BE2C (cell line): ENCODE measurements at regions not wholly inside any gene's neighbourhood (a gene's known extent, or its start where the extent isn't known, plus 50 kb on each side); places are given as distances from the start of the nearest gene placed in this dataset.
"Not testable (repeated sequence)": the region's sequence is repeated elsewhere in the genome, so short reads cannot be mapped to it uniquely, and the experiment has no call there.

Experiments
- DNase-seq: peaks from one replicate; pipeline ENCODE4 v3.0.0-alpha.2; 2020
- H3K27me3 ChIP-seq: fragments of 250-450 bp; sonication (Bioruptor Pico); 2 replicates; pipeline ENCODE4 v1.5.1; 2020; ENCODE audit warnings: mild to moderate bottlenecking
- H3K36me3 ChIP-seq: fragments of 250-450 bp; sonication (Bioruptor Pico); 2 replicates; pipeline ENCODE4 v1.5.1; 2020; ENCODE audit warnings: mild to moderate bottlenecking
- H3K4me1 ChIP-seq: fragments of 250-450 bp; sonication (Bioruptor Pico); 2 replicates; pipeline ENCODE4 v1.5.1; 2020
- H3K4me3 ChIP-seq: 2 replicates; pipeline ENCODE4 v1.5.1; 2011; ENCODE audit warnings: low read depth, low read length
- H3K9me3 ChIP-seq: fragments of 250-450 bp; sonication (Bioruptor Pico); 2 replicates; pipeline ENCODE4 v1.5.1; 2020
- TF ChIP-seq, protein P1 (sequence below): IDR thresholded peaks from 2 replicates; pipeline ENCODE4 v1.5.1; 2012; ENCODE audit warnings: mild to moderate bottlenecking, low read depth, low read length

- Histone ChIP-seq H3K9me3 (no peaks in the 10 kb centered on the region), H3K4me3 (no peak overlapping the region), H3K4me1 (no peaks in the 10 kb centered on the region), H3K36me3 (no peaks in the 10 kb centered on the region), H3K27me3 (no peaks in the 10 kb centered on the region)
- TF ChIP-seq, protein P1, sequence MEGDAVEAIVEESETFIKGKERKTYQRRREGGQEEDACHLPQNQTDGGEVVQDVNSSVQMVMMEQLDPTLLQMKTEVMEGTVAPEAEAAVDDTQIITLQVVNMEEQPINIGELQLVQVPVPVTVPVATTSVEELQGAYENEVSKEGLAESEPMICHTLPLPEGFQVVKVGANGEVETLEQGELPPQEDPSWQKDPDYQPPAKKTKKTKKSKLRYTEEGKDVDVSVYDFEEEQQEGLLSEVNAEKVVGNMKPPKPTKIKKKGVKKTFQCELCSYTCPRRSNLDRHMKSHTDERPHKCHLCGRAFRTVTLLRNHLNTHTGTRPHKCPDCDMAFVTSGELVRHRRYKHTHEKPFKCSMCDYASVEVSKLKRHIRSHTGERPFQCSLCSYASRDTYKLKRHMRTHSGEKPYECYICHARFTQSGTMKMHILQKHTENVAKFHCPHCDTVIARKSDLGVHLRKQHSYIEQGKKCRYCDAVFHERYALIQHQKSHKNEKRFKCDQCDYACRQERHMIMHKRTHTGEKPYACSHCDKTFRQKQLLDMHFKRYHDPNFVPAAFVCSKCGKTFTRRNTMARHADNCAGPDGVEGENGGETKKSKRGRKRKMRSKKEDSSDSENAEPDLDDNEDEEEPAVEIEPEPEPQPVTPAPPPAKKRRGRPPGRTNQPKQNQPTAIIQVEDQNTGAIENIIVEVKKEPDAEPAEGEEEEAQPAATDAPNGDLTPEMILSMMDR = no peak
- peak; percentile 37 for DNase-seq
Measured at GRCh38 chr3:125694761-125695294, 99.5 kb upstream of the OSBPL11 start.

DNA sequence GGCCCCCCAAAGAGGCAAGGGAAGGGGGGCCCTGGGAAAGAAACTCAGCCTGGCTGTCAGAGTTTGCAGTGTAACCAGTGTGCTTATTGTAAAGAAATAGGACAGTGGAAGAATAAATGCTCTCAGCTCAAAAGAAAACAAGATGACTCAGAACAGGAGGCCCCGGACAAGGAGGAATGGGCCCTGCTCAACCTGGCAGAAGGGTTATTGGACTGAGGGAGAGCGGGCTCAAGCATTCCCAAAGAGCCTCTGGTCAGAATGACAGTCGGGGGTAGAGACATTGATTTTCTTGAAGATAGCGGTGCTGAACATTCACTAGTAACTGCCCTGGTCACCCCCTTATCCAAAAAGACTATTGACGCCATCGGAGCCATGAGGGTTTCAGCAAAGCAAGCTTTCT, 100.4 kb upstream of the OSBPL11 start:
- no peak overlapping the region for H3K4me3 ChIP-seq
- H3K36me3 ChIP-seq = no peaks in the 10 kb centered on the region
- TF ChIP-seq, protein P1 = no peak
- no peaks in the 10 kb centered on the region for H3K27me3 ChIP-seq
- no peaks in the 10 kb centered on the region for H3K4me1 ChIP-seq
- no peak for DNase-seq
- H3K9me3 ChIP-seq = no peaks in the 10 kb centered on the region

GRCh38 chr3:125697126-125697525, 101.8 kb upstream of the OSBPL11 start:
- DNase-seq, H3K27me3 ChIP-seq, H3K4me1 ChIP-seq, H3K9me3 ChIP-seq, H3K36me3 ChIP-seq, H3K4me3 ChIP-seq: not testable (repeated sequence)

GRCh38 chr3:125697979-125698640, 102.8 kb upstream of the OSBPL11 start:
- DNase-seq, H3K4me3 ChIP-seq, H3K9me3 ChIP-seq, H3K36me3 ChIP-seq, H3K27me3 ChIP-seq, H3K4me1 ChIP-seq: not testable (repeated sequence)

GRCh38 chr3:125715651-125716050, 120.4 kb upstream of the OSBPL11 start:
- no peaks in the 10 kb centered on the region for H3K4me1 ChIP-seq
- no peak for DNase-seq
- TF ChIP-seq, protein P1 = no peak
- no peaks in the 10 kb centered on the region for H3K36me3 ChIP-seq
- H3K4me3 ChIP-seq = no peak overlapping the region
- H3K9me3 ChIP-seq = no peaks in the 10 kb centered on the region
- no peaks in the 10 kb centered on the region for H3K27me3 ChIP-seq

- H3K4me1 ChIP-seq, H3K4me3 ChIP-seq, H3K9me3 ChIP-seq, H3K36me3 ChIP-seq, H3K27me3 ChIP-seq, DNase-seq: not testable (repeated sequence)
Measured at GRCh38 chr3:125732151-125732550, 136.9 kb upstream of the OSBPL11 start.

GRCh38 chr3:125741991-125742718, 146.9 kb upstream of the OSBPL11 start:
- not testable (repeated sequence) for H3K27me3 ChIP-seq, DNase-seq, H3K4me3 ChIP-seq, H3K9me3 ChIP-seq, H3K4me1 ChIP-seq, H3K36me3 ChIP-seq

- DNase-seq, H3K9me3 ChIP-seq, H3K27me3 ChIP-seq, H3K4me1 ChIP-seq, H3K36me3 ChIP-seq, H3K4me3 ChIP-seq: not testable (repeated sequence)
- TF ChIP-seq, protein P1 = 0 out of 2 replicates have a peak, but pooled peaks have one; percentile 12
Measured at GRCh38 chr3:125742845-125743244, 147.5 kb upstream of the OSBPL11 start.

- DNase-seq = not testable (repeated sequence)
Measured at GRCh38 chr3:125757050-125757449, 161.8 kb upstream of the OSBPL11 start.

GRCh38 chr3:125758641-125759130, 163.4 kb upstream of the OSBPL11 start:
- not testable (repeated sequence) for H3K4me1 ChIP-seq, H3K9me3 ChIP-seq, H3K4me3 ChIP-seq, H3K36me3 ChIP-seq
- peaks cover 15% of the 10 kb centered on the region for H3K27me3 ChIP-seq
- DNase-seq = peak; percentile 15

More at GRCh38 chr3:125757050-125757449, 161.8 kb upstream of the OSBPL11 start:
- peaks cover 16% of the 10 kb centered on the region for H3K27me3 ChIP-seq
- not testable (repeated sequence) for H3K4me3 ChIP-seq, H3K9me3 ChIP-seq, H3K4me1 ChIP-seq, H3K36me3 ChIP-seq

DNA sequence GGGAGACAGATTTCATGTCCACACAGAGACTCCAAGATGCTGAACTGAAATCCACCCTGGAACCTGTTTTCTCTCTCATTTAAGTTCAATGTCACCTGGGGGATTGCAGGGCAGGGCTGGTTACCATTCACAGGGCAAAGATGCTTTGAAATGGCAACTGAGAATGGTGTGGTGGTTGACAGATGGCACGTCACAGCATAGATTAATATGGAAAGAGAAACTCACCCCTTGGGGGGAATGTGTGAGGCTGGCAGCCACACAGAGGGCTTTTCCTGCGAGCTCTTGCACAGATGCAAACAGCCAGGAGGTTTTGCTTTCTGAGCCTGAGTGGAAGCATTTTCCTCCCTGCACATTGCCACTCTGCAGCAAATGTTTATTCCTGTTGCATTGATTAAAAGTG, 167.3 kb upstream of the OSBPL11 start:
- H3K36me3 ChIP-seq, H3K4me1 ChIP-seq, H3K27me3 ChIP-seq, H3K4me3 ChIP-seq, DNase-seq, H3K9me3 ChIP-seq: not testable (repeated sequence)
